Loucy (cell line): ENCODE measurements at regions not wholly inside any gene's neighbourhood (a gene's known extent, or its start where the extent isn't known, plus 50 kb on each side); places are given as distances from the start of the nearest gene placed in this dataset.

Experiments
- H2AFZ ChIP-seq: fragments of 200-600 bp; sonication (generic); 2 replicates; pipeline ENCODE4 v1.6.0; 2016; ENCODE audit warnings: antibody characterized with exemption, mild to moderate bottlenecking, low read length, moderate library complexity
- H3F3A ChIP-seq: fragments of 200-600 bp; 2 replicates; pipeline ENCODE4 v1.6.0; 2016; ENCODE audit warnings: antibody characterized with exemption, low read depth, mild to moderate bottlenecking
- H3K27me3 ChIP-seq: fragments of 200-600 bp; sonication (generic); 2 replicates; pipeline ENCODE4 v1.6.1; 2014; ENCODE audit warnings: low read length, mild to moderate bottlenecking; ENCODE audit not compliant: insufficient read depth, poor library complexity, severe bottlenecking
- H3K36me3 ChIP-seq: fragments of 200-600 bp; sonication (generic); 2 replicates; pipeline ENCODE4 v1.6.1; 2016; ENCODE audit warnings: low read length; ENCODE audit not compliant: insufficient read depth
- H3K4me1 ChIP-seq: fragments of 200-600 bp; sonication (generic); 2 replicates; pipeline ENCODE4 v1.5.1; 2014; ENCODE audit warnings: low read length, mild to moderate bottlenecking; ENCODE audit not compliant: insufficient read depth, poor library complexity, severe bottlenecking
- H3K4me2 ChIP-seq: fragments of 200-600 bp; sonication (generic); 2 replicates; pipeline ENCODE4 v1.6.0; 2014; ENCODE audit warnings: antibody characterized with exemption, low read length, low read depth, mild to moderate bottlenecking; ENCODE audit not compliant: poor library complexity, severe bottlenecking
- H3K4me3 ChIP-seq: fragments of 200-600 bp; sonication (generic); 2 replicates; pipeline ENCODE4 v1.5.1; 2014; ENCODE audit warnings: low read length, mild to moderate bottlenecking, mixed read lengths; ENCODE audit not compliant: poor library complexity, severe bottlenecking
- H3K79me2 ChIP-seq: fragments of 200-600 bp; sonication (generic); 2 replicates; pipeline ENCODE4 v1.6.1; 2014; ENCODE audit warnings: low read length; ENCODE audit not compliant: insufficient read depth
- H3K9ac ChIP-seq: fragments of 200-600 bp; sonication (generic); 2 replicates; pipeline ENCODE4 v1.6.0; 2014; ENCODE audit warnings: mild to moderate bottlenecking, low read depth, low read length, moderate library complexity; ENCODE audit not compliant: poor library complexity, severe bottlenecking
- H3K9me2 ChIP-seq: fragments of 200-600 bp; sonication (generic); replicated peaks from 2 replicates; pipeline ENCODE4 v1.6.1; 2016; ENCODE audit warnings: low read depth, low read length, mixed read lengths
- H3K9me3 ChIP-seq: fragments of 200-600 bp; sonication (generic); 2 replicates; pipeline ENCODE4 v1.6.1; 2014; ENCODE audit warnings: mild to moderate bottlenecking, antibody characterized with exemption, low read length, low read depth; ENCODE audit not compliant: insufficient read depth
- H4K20me1 ChIP-seq: fragments of 200-600 bp; sonication (generic); 2 replicates; pipeline ENCODE4 v1.6.0; 2014; ENCODE audit warnings: antibody characterized with exemption, low read length, mild to moderate bottlenecking; ENCODE audit not compliant: insufficient read depth, poor library complexity, severe bottlenecking
- CTCF ChIP-seq: fragments of 200-600 bp; sonication (generic); conservative IDR thresholded peaks from 2 replicates; pipeline ENCODE4 v1.5.1; 2014; ENCODE audit warnings: mild to moderate bottlenecking, antibody characterized with exemption, low read length
- EZH2phosphoT487 ChIP-seq: fragments of 200-600 bp; IDR thresholded peaks from 2 replicates; pipeline ENCODE4 v1.6.1; 2018; ENCODE audit warnings: antibody characterized with exemption, mild to moderate bottlenecking, moderate library complexity, borderline replicate concordance

GRCh38 chr21:39048064-39048463, 135.2 kb downstream of the PSMG1 start:
- Histone ChIP-seq H3K4me1 (no peaks in the 10 kb centered on the region), H3K9me3 (no peaks in the 10 kb centered on the region), H3K36me3 (no peaks in the 10 kb centered on the region), H2AFZ (no peak overlapping the region), H3K4me2 (no peak overlapping the region), H3K4me3 (no peak overlapping the region), H3K9ac (no peak overlapping the region), H3F3A (no peaks in the 10 kb centered on the region), H3K27me3 (no peaks in the 10 kb centered on the region), H3K79me2 (no peaks in the 10 kb centered on the region), H3K9me2 (no peaks in the 10 kb centered on the region), H4K20me1 (no peaks in the 10 kb centered on the region)
- no peak for TF ChIP-seq CTCF
- TF ChIP-seq EZH2phosphoT487, result no peak

GRCh38 chr21:39047046-39047445, 136.2 kb downstream of the PSMG1 start:
- Histone ChIP-seq H3K9me3 (no peaks in the 10 kb centered on the region), H3K9me2 (no peaks in the 10 kb centered on the region), H3K79me2 (no peaks in the 10 kb centered on the region), H3K9ac (no peak overlapping the region), H3F3A (no peaks in the 10 kb centered on the region), H3K4me3 (no peak overlapping the region), H3K27me3 (no peaks in the 10 kb centered on the region), H3K36me3 (no peaks in the 10 kb centered on the region), H4K20me1 (no peaks in the 10 kb centered on the region), H2AFZ (no peak overlapping the region), H3K4me1 (no peaks in the 10 kb centered on the region), H3K4me2 (no peak overlapping the region)
- no peak for TF ChIP-seq EZH2phosphoT487

GRCh38 chr21:39046236-39046916, 136.9 kb downstream of the PSMG1 start:
- TF ChIP-seq EZH2phosphoT487 (no peak), CTCF (no peak)
- no peak overlapping the region for H2AFZ ChIP-seq
- H3K9me3 ChIP-seq, result no peaks in the 10 kb centered on the region
- no peaks in the 10 kb centered on the region for H3K9me2 ChIP-seq
- H3K36me3 ChIP-seq, result no peaks in the 10 kb centered on the region
- no peaks in the 10 kb centered on the region for H4K20me1 ChIP-seq
- H3K27me3 ChIP-seq, result no peaks in the 10 kb centered on the region
- no peak overlapping the region for H3K9ac ChIP-seq
- H3K4me3 ChIP-seq, result no peak overlapping the region
- peaks cover 7% of the 10 kb centered on the region for H3K4me1 ChIP-seq
- no peak overlapping the region for H3K4me2 ChIP-seq
- no peaks in the 10 kb centered on the region for H3K79me2 ChIP-seq
- H3F3A ChIP-seq, result no peaks in the 10 kb centered on the region

- Histone ChIP-seq H3K4me1 (peaks cover 45% of the 10 kb centered on the region), H2AFZ (no peak overlapping the region), H3K4me3 (no peak overlapping the region), H3K36me3 (no peaks in the 10 kb centered on the region), H3K4me2 (no peak overlapping the region), H3K9ac (no peak overlapping the region), H3K79me2 (no peaks in the 10 kb centered on the region), H3K9me3 (no peaks in the 10 kb centered on the region), H4K20me1 (no peaks in the 10 kb centered on the region), H3F3A (no peaks in the 10 kb centered on the region), H3K27me3 (no peaks in the 10 kb centered on the region), H3K9me2 (no peaks in the 10 kb centered on the region)
- TF ChIP-seq EZH2phosphoT487, result no peak
- TF ChIP-seq CTCF, result no peak
These were observed 141.4 kb downstream of the PSMG1 start for GRCh38 chr21:39041816-39042215.
